ENCODE measurements at regions not wholly inside any gene's neighbourhood (a gene's known extent, or its start where the extent isn't known, plus 50 kb on each side); places are given as distances from the start of the nearest gene placed in this dataset.
A peak's percentile ranks its signal among the peaks of the same experiment; 100 is the strongest.
"Not testable (repeated sequence)": the region's sequence is repeated elsewhere in the genome, so short reads cannot be mapped to it uniquely, and the experiment has no call there.

DNA sequence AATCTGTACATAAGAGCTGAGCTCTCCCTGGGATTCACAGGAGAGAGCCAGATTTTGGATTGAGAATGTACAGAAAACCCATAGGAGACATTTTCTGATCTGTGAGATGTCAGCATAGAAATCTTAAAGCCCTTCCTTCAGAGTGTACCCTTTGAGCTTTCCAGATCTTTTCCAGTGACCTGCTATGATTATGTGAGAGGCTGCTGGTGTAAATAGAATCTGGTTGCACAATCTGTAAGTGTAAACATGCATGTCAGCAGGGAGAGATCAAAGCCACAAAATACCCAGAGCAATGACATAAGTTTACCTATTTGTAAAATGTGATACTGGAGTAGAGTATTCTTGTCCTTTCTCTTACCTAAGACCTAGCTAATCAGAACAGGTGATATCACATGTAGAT lies 471.9 kb downstream of the FOXD4L5 start:
- DNase-seq, result not testable (repeated sequence)

DNA sequence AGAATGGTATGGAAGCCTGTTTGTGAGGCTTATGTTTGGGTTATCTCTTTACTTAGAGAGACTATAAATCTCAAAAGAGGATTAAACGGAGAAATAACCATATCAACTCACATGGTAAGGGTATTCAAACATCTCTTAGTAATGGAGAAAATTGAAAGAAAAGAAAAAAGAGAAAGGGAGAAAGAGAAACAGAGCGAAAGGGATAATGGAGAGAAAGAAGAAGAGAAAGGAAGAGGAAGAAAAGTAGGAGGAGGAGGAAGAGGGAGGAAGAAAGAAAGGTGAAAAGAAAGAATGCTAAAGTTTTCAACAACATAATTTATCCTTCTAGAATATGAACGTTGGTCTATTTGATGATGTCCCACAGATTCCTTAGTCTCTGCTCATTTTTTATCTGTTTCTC lies 506.3 kb downstream of the FOXD4L5 start:
- DNase-seq, result not testable (repeated sequence)

DNA sequence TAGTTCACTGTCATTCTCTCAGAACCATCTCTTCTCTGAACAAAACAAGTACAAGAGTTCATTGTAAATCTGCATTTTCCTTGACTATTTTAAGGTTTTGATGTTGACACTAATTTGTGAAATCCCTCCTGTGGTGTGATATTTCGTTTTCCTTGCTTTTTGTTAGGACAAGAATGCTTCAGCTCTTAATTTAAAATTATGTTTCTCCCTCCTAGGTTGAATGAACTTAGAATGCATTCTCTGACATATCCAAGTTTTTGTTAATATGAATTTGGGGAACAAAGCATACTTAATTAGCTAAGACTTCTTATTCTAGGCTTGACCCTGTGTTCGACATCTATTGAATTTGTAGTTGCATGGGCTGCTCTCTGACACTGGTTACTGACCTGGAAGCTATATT lies 508.7 kb downstream of the FOXD4L5 start:
- not testable (repeated sequence) for DNase-seq

DNA sequence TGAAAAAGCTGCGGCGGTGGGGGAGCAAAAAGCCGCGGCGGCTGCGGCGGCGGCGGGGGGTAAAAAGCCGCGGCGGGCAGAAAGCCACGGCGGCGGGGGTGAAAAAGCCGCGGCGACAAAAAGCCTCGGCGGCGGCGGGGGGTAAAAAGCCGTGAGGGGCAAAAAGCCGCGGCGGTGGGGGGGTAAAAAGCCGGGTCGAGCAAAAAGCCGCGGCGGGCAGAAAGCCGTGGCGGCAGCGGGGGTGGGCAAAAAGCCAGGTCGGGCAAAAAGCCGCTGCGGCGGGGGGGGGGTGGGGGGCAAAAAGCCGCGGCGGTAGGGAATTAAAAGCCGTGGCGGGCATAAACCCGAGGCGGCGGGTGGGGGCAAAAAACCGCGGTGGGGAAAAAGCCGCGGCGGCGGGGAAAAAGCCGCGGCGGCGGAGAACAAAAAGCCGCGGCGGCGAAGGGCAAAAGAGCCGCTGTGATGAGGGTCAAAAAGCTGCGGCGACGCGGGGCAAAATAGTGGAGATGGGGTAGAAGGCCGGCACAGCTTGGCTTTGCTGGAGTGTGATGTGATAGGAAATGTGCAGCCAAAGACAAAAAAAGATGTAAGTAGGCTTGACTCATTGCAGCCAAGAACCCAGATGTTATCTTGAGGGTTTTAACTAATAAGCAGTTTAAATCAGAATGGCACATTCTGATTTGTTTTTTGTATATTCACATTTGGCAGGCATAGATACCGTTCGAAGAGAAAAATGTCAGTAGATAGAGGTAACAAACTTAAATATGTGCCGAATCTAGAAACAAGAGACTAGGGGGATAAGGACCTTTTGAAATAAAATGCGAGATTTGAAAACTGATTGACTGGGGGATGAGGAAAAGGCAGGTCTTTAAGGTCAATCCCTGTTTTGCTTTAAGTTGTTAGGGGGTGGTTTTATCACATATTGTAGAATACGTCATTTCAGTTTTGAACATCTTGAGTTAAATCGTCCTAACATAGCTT lies 509.9 kb downstream of the FOXD4L5 start:
- DNase-seq, result peak; percentile 12

DNA sequence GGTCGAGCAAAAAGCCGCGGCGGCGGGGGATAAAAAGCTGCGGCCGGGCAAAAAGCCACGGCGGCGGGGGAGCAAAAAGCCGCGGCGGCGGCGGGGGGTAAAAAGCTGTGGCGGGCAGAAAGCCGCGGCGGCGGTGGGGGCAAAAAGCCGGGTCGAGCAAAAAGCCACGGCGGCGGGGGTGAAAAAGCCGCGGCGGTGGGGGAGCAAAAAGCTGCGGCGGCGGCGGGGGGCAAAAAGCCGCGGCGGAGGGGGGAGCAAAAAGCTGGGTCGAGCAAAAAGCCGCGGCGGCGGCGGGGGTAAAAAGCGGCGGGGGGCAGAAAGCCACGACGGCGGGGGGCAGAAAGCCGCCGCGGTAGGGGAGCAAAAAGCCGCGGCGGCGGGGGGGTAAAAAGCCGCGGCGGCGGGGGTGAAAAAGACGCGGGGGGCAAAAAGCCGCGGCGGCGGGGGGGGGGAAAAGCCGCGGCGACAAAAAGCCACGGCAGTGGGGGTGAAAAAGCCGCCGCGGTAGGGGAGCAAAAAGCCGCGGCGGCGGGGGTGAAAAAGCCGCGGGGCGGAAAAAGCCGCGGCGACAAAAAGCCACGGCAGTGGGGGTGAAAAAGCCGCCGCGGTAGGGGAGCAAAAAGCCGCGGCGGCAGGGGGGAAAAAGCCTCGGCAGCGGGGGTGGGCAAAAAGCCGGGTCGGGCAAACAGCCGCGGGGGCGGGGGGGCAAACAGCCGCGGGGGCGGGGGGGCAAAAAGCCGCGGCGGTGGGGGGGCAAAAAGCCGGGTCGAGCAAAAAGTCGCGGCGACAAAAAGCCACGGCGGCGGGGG lies 510.8 kb downstream of the FOXD4L5 start:
- DNase-seq, result peak; percentile 2

DNA sequence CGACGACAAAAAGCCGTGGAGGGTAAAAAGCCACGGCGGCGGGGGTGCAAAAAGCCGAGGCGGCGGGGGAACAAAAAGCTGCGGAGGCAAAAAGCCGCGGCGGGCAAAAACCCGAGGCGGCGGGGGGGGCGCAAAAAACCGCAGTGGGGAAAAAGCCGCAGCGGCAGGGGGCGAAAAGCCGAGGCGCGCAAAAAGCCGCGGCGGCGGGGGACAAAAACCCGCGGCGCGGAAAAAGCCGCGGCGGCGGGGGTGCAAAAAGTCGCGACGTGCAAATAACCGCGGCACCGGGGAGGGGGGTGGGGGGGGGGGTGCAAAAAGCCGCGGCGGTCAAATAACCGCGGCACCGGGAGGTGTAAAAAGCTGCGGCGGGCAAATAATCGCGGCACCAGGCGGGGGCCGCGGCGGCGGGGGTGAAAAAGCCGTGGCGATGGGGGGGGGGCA lies 511.5 kb downstream of the FOXD4L5 start:
- DNase-seq, result peak; percentile 14

DNA sequence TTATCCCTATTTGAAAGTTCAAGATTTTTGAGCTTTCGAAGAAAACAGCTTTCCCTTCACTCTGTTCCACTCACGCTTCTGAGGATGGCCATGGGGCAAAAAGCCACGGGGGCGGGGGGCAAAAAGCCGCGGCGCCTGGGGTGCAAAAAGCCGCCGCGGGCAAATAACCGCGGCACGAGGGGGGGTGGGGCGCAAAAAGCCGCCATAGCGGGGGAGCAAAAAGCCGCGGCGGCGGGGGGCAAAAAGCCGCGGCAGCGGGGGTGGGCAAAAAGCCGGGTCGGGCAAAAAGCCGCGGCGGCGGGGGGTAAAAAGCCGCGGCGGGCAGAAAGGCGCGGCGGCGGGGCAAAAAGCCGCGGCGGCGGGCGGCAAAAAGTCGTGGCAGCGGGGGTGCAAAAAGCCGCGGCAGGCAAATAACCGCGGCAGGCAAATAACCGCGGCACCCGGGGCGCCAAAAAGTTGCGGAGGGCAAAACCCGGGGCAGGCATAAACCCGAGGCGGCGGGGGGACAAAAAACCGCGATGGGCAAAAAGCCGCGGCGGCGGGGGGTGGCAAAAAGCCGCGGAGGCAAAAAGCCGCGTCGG lies 512.2 kb downstream of the FOXD4L5 start:
- DNase-seq, result peak; percentile 10

DNA sequence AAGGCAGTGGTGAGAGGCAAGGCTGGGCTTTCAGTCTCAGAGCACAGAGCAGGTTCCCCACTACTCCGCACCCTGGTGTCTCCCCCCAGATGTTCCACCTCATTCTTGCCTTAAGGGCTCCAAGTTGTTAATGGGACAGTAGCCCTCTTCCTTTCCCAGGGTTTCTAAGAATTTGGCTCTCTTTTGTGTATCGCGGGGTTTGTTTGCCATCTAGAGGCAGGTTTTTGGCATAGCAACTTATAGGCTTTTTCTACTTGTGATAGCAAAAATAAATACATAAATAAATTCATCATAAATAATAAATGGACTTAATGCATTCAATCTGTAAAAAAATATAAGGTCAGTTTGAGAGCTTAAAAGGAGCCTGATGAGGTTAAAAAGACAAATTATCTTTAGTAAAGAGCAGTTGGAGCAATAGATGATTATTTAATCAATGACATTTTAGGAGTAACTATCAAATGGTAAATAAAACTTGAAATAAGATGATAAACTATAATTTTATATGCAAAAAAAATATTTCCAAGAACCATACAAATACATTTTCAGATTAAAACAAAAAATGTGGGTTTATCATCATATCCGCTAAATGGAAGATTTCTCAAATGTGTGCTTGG lies 512.8 kb downstream of the FOXD4L5 start:
- DNase-seq, result not testable (repeated sequence)
